ENCODE measurements at regions not wholly inside any gene's neighbourhood (a gene's known extent, or its start where the extent isn't known, plus 50 kb on each side); places are given as distances from the start of the nearest gene placed in this dataset.

DNA sequence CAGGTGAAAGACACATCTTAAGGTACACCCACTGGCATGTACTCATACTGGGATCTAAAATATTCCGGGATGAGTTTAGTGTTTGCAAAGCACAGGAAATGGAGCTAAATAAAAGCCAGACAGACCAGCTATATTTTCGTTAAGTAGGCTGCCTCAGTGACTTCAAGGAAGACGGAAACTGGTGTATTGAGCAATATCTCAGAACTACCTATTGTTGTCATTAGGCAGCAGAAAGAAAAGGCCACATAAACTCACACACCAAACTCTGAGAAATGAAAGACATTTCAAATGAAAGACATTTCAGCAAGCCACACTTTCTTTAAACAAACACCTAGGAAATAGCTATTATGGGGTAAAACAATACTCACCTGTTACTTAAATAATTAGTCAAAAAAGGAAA, 761.7 kb upstream of the SEMA6D start:
- TF ChIP-seq, protein P1, sequence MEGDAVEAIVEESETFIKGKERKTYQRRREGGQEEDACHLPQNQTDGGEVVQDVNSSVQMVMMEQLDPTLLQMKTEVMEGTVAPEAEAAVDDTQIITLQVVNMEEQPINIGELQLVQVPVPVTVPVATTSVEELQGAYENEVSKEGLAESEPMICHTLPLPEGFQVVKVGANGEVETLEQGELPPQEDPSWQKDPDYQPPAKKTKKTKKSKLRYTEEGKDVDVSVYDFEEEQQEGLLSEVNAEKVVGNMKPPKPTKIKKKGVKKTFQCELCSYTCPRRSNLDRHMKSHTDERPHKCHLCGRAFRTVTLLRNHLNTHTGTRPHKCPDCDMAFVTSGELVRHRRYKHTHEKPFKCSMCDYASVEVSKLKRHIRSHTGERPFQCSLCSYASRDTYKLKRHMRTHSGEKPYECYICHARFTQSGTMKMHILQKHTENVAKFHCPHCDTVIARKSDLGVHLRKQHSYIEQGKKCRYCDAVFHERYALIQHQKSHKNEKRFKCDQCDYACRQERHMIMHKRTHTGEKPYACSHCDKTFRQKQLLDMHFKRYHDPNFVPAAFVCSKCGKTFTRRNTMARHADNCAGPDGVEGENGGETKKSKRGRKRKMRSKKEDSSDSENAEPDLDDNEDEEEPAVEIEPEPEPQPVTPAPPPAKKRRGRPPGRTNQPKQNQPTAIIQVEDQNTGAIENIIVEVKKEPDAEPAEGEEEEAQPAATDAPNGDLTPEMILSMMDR (conservative IDR thresholded peaks at IDR 0.05; ENCODE audit: low read depth, low read length): no peak
- no peak for TF ChIP-seq EZH2 (IDR thresholded peaks at IDR 0.05; ENCODE audit: borderline replicate concordance, low read depth, low read length, poor library complexity, severe bottlenecking)
